ENCODE measurements at regions not wholly inside any gene's neighbourhood (a gene's known extent, or its start where the extent isn't known, plus 50 kb on each side); places are given as distances from the start of the nearest gene placed in this dataset.

DNA sequence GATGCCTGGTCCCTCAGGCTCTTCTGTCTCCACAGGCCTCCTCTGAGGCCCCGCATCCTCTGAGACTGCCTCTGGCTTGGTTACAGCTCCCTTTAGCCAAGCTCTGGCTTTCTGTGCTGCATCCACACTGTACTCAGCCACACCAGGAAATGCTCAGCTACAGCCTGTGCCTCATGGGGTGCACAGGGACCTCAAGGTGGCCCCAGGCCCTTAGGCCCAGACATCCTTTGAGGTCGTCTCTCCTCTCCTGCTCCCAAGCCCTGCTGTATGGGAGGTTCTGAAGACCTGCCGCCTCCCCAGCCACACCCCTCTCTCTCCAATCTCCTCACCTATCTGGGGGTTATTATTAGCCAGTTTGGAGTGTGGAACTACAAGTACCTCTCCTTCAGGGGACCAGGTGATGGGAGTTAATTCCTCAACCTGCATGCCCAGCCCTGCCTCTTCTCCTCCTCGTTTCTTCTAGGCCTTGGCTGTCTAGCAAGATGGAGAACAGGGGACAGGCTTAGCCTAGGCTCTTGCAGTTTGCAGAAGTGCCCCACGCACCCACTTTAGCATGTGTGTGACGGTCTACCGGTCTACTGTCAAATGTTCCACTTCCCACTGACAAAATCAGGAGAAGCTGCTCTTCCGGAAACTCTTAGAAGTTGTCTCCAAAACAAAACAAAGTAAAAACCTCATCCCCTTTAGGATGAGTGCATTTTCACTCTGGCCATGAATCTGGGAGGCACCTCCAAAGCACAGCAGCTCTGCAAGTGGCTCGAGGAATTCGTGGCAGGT is 64.0 kb upstream of the WAC start (continued):
- no peak for TF ChIP-seq POU6F1 (CRISPR knock-in tag; IDR thresholded peaks at IDR 0.05; ENCODE audit: borderline replicate concordance, low read depth)
- no peak for TF ChIP-seq ZFP30 (CRISPR knock-in tag; IDR thresholded peaks at IDR 0.05)
- TF ChIP-seq SNAI2 (CRISPR knock-in tag; IDR thresholded peaks at IDR 0.05): no peak
- TF ChIP-seq ZFP3 (CRISPR knock-in tag; IDR thresholded peaks at IDR 0.05): no peak
- no peak for TF ChIP-seq ZNF8 (CRISPR knock-in tag; IDR thresholded peaks at IDR 0.05)
- TF ChIP-seq TOX (CRISPR knock-in tag; IDR thresholded peaks at IDR 0.05; ENCODE audit: borderline replicate concordance): no peak
- TF ChIP-seq ESRRG (CRISPR knock-in tag; IDR thresholded peaks at IDR 0.05): no peak

GRCh38 chr10:28470873-28471651 is 61.9 kb upstream of the WAC start:
- ATAC-seq: peak; percentile 76
- TF ChIP-seq ZC3H10 (CRISPR knock-in tag; IDR thresholded peaks at IDR 0.05) (no peak), PPARA (CRISPR knock-in tag; IDR thresholded peaks at IDR 0.05; ENCODE audit: borderline replicate concordance) (no peak), TCF4 (CRISPR knock-in tag; IDR thresholded peaks at IDR 0.05; ENCODE audit: borderline replicate concordance) (peak; percentile 94), ZNF8 (CRISPR knock-in tag; IDR thresholded peaks at IDR 0.05) (0 out of 2 replicates have a peak, but pooled peaks have one; percentile 5)
- TF ChIP-seq, protein P1, sequence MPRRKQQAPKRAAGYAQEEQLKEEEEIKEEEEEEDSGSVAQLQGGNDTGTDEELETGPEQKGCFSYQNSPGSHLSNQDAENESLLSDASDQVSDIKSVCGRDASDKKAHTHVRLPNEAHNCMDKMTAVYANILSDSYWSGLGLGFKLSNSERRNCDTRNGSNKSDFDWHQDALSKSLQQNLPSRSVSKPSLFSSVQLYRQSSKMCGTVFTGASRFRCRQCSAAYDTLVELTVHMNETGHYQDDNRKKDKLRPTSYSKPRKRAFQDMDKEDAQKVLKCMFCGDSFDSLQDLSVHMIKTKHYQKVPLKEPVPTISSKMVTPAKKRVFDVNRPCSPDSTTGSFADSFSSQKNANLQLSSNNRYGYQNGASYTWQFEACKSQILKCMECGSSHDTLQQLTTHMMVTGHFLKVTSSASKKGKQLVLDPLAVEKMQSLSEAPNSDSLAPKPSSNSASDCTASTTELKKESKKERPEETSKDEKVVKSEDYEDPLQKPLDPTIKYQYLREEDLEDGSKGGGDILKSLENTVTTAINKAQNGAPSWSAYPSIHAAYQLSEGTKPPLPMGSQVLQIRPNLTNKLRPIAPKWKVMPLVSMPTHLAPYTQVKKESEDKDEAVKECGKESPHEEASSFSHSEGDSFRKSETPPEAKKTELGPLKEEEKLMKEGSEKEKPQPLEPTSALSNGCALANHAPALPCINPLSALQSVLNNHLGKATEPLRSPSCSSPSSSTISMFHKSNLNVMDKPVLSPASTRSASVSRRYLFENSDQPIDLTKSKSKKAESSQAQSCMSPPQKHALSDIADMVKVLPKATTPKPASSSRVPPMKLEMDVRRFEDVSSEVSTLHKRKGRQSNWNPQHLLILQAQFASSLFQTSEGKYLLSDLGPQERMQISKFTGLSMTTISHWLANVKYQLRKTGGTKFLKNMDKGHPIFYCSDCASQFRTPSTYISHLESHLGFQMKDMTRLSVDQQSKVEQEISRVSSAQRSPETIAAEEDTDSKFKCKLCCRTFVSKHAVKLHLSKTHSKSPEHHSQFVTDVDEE (CRISPR knock-in tag; IDR thresholded peaks at IDR 0.05): peak; percentile 17; the same call in 1 of the 2 replicates

DNA sequence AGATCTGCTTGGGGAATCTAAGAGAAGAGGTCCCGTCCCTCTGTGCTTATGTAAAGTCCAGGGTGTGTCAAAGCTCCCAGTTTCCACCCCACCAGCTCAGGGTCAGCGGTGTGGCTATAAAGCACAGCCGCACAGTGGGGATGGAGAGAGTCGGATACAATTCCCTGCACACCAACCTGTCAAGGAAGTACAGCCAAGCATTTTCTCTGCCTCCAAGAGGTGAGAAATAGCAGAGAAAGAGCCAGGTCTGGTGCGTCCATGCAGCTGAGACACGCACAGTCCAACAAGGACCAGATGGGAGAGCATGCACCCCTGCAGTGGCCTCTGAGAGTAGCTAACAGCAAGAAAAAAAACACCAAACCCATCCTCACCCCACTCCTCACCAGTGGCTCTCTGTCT is 61.3 kb upstream of the WAC start:
- ATAC-seq: peak; percentile 22; the same call in 2 of the 3 replicates

More for the DNA sequence above, 61.3 kb upstream of the WAC start:
- TF ChIP-seq POU6F1 (CRISPR knock-in tag; IDR thresholded peaks at IDR 0.05; ENCODE audit: borderline replicate concordance, low read depth) (no peak), SNAI2 (CRISPR knock-in tag; IDR thresholded peaks at IDR 0.05) (no peak), PPARA (CRISPR knock-in tag; IDR thresholded peaks at IDR 0.05; ENCODE audit: borderline replicate concordance) (no peak), TCF4 (CRISPR knock-in tag; IDR thresholded peaks at IDR 0.05; ENCODE audit: borderline replicate concordance) (no peak), PATZ1 (CRISPR knock-in tag; IDR thresholded peaks at IDR 0.05; ENCODE audit: borderline replicate concordance) (no peak), CSRNP3 (CRISPR knock-in tag; IDR thresholded peaks at IDR 0.05) (no peak), ZNF565 (CRISPR knock-in tag; conservative IDR thresholded peaks at IDR 0.05; ENCODE audit: low read depth) (no peak), ZNF70 (CRISPR knock-in tag; IDR thresholded peaks at IDR 0.05) (no peak), ZFP30 (CRISPR knock-in tag; IDR thresholded peaks at IDR 0.05) (no peak)
- TF ChIP-seq, protein P2, sequence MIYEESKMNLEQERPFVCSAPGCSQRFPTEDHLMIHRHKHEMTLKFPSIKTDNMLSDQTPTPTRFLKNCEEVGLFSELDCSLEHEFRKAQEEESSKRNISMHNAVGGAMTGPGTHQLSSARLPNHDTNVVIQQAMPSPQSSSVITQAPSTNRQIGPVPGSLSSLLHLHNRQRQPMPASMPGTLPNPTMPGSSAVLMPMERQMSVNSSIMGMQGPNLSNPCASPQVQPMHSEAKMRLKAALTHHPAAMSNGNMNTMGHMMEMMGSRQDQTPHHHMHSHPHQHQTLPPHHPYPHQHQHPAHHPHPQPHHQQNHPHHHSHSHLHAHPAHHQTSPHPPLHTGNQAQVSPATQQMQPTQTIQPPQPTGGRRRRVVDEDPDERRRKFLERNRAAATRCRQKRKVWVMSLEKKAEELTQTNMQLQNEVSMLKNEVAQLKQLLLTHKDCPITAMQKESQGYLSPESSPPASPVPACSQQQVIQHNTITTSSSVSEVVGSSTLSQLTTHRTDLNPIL (CRISPR knock-in tag; IDR thresholded peaks at IDR 0.05; ENCODE audit: low read depth): no peak
- TF ChIP-seq, protein P1 (CRISPR knock-in tag; IDR thresholded peaks at IDR 0.05): no peak
